HCT116 (cell line): ENCODE measurements at regions not wholly inside any gene's neighbourhood (a gene's known extent, or its start where the extent isn't known, plus 50 kb on each side); places are given as distances from the start of the nearest gene placed in this dataset.
A peak's percentile ranks its signal among the peaks of the same experiment; 100 is the strongest.

ENCODE experiments used
- ATAC-seq: fragments of 200-7000 bp; cut with Tn5 transposase; 2 replicates; pipeline ENCODE4 v1.9.1; 2020; ENCODE audit warnings: mild to moderate bottlenecking, moderate library complexity
- BruUV-seq: library from RNA; stranded (reverse); fragments of 400-500 nt; replicated peaks from 2 replicates; lab custom pipeline; 2021; lab: Mats Ljungman, UMichigan
- CTCF ChIA-PET: fragments of 300-600 bp; sonication (Branson Sonifier 250); formaldehyde crosslinking; loops from one replicate; lab custom pipeline; 2021; ENCODE audit warnings: antibody characterized with exemption; lab: Charles Lee
- POLR2A ChIA-PET: fragments of 300-600, 350-600 bp; sonication (Branson Sonifier 250); formaldehyde crosslinking; loops from one replicate; lab custom pipeline; 2021; ENCODE audit warnings: antibody characterized with exemption; lab: Charles Lee
- RAD21 ChIA-PET, 2 experiments: fragments of 300-600 bp; sonication (Branson Sonifier 250); formaldehyde crosslinking; loops; one replicate each; lab custom pipeline; 2023; ENCODE audit warnings: low total read pairs in 2 of 2; ENCODE audit not compliant: uncharacterized antibody in 2 of 2, unreplicated experiment in 2 of 2, low non-redundant PET in 1 of 2; lab: Charles Lee
- DNase-seq: peaks from one replicate; pipeline ENCODE4 v3.0.0-alpha.2; 2010; ENCODE audit warnings: low read depth, low spot score
- H2AFZ ChIP-seq: fragments of 200-600 bp; shearing (Covaris generic), sonication (generic); 2 replicates; pipeline ENCODE4 v1.6.1; 2017; ENCODE audit warnings: low read depth, mixed run types, mixed read lengths, antibody characterized with exemption, low read length; ENCODE audit not compliant: poor library complexity, severe bottlenecking
- H3K27ac ChIP-seq: 2 replicates; pipeline ENCODE4 v1.5.1; 2012; ENCODE audit warnings: low read depth, low read length
- H3K27me3 ChIP-seq: fragments of 200-600 bp; sonication (generic); 2 replicates; pipeline ENCODE4 v1.6.1; 2016; ENCODE audit warnings: mixed run types, low read length, mixed read lengths; ENCODE audit not compliant: insufficient read depth
- H3K36me3 ChIP-seq, 2 experiments: fragments of 200-500 bp in 1 of 2; fragments of 200-600 bp in 1 of 2; sonication (Bioruptor generic) in 1 of 2; sonication (generic) in 1 of 2; 2 replicates each; pipeline versions ENCODE4 v1.5.1 to v1.6.1; 2014 to 2016; ENCODE audit warnings: low read length in 2 of 2, inconsistent platforms in 1 of 2, mixed read lengths in 1 of 2, mixed run types in 1 of 2; ENCODE audit not compliant: insufficient read depth in 2 of 2, control insufficient read depth in 1 of 2
- H3K4me1 ChIP-seq, 2 experiments: fragments of 200-600 bp in 1 of 2; sonication (generic) in 1 of 2; 2 replicates each; pipeline versions ENCODE4 v1.5.1 to v1.6.1; 2012 to 2017; ENCODE audit warnings: low read length in 2 of 2, inconsistent platforms in 1 of 2, mild to moderate bottlenecking in 1 of 2, mixed read lengths in 1 of 2, mixed run types in 1 of 2, moderate library complexity in 1 of 2; ENCODE audit not compliant: insufficient read depth in 2 of 2, control insufficient read depth in 1 of 2
- H3K4me2 ChIP-seq: fragments of 200-600 bp; sonication (generic); 2 replicates; pipeline ENCODE4 v1.6.1; 2017; ENCODE audit warnings: mixed run types, low read length, mixed read lengths
- H3K4me3 ChIP-seq, 2 experiments: fragments of 200-600 bp in 1 of 2; sonication (generic) in 1 of 2; replicated peaks in 1 of 2; 2 replicates each; pipeline ENCODE4 v1.5.1; 2011 to 2016; ENCODE audit warnings: low read length in 2 of 2, control low read depth in 1 of 2, low read depth in 1 of 2, mild to moderate bottlenecking in 1 of 2, mixed read lengths in 1 of 2, mixed run types in 1 of 2
- H3K79me2 ChIP-seq: fragments of 200-600 bp; sonication (generic); 2 replicates; pipeline ENCODE4 v1.6.1; 2017; ENCODE audit warnings: mild to moderate bottlenecking, mixed run types, low read length, moderate library complexity, mixed read lengths; ENCODE audit not compliant: insufficient read depth
- H3K9ac ChIP-seq: fragments of 200-600 bp; sonication (generic); 2 replicates; pipeline ENCODE4 v1.6.1; 2016; ENCODE audit warnings: low read length, mixed read lengths
- H3K9me2 ChIP-seq: fragments of 200-600 bp; sonication (generic), shearing (Covaris generic); 2 replicates; pipeline ENCODE4 v1.6.1; 2017; ENCODE audit warnings: mixed run types, mild to moderate bottlenecking, moderate library complexity; ENCODE audit not compliant: insufficient read depth
- H3K9me3 ChIP-seq, 2 experiments: fragments of 200-500 bp in 1 of 2; fragments of 200-600 bp in 1 of 2; sonication (Bioruptor generic) in 1 of 2; sonication (generic) in 1 of 2; 2 replicates each; pipeline ENCODE4 v1.6.1; 2014 to 2017; ENCODE audit warnings: low read length in 2 of 2, mixed read lengths in 2 of 2, inconsistent platforms in 1 of 2, low read depth in 1 of 2, mild to moderate bottlenecking in 1 of 2, mixed run types in 1 of 2, moderate library complexity in 1 of 2; ENCODE audit not compliant: control insufficient read depth in 1 of 2, insufficient read depth in 1 of 2
- H4K20me1 ChIP-seq: fragments of 200-600 bp; sonication (generic), shearing (Covaris generic); 2 replicates; pipeline ENCODE4 v1.6.1; 2017; ENCODE audit warnings: mixed run types, mild to moderate bottlenecking, moderate library complexity; ENCODE audit not compliant: insufficient read depth
- ATF3 ChIP-seq: IDR thresholded peaks from 2 replicates; pipeline ENCODE4 v1.6.1; 2012
- EGR1 ChIP-seq: IDR thresholded peaks from 2 replicates; pipeline ENCODE4 v1.6.1; 2012; ENCODE audit warnings: low read depth
- ELF1 ChIP-seq: IDR thresholded peaks from 2 replicates; pipeline ENCODE4 v1.6.1; 2012; ENCODE audit warnings: low read depth, borderline replicate concordance
- EZH2 ChIP-seq: fragments of 200-600 bp; sonication (generic); IDR thresholded peaks from 2 replicates; pipeline ENCODE4 v1.6.1; 2017; ENCODE audit warnings: antibody characterized with exemption, mixed run types
- EZH2phosphoT487 ChIP-seq: fragments of 200-600 bp; IDR thresholded peaks from 2 replicates; pipeline ENCODE4 v1.6.1; 2018; ENCODE audit warnings: antibody characterized with exemption, borderline replicate concordance
- FOSL1 ChIP-seq: IDR thresholded peaks from 2 replicates; pipeline ENCODE4 v1.6.1; 2012; ENCODE audit warnings: low read depth
- POLR2A ChIP-seq: IDR thresholded peaks from 2 replicates; pipeline ENCODE4 v1.7.0; 2011; ENCODE audit warnings: borderline replicate concordance; ENCODE audit not compliant: insufficient read depth, insufficient read length; ENCODE audit errors: extremely low read depth
- POLR2AphosphoS5 ChIP-seq: IDR thresholded peaks from 2 replicates; pipeline ENCODE4 v1.6.1; 2011; ENCODE audit warnings: mild to moderate bottlenecking, low read depth, low read length, moderate library complexity
- RAD21 ChIP-seq: IDR thresholded peaks from 2 replicates; pipeline ENCODE4 v1.6.1; 2012; ENCODE audit warnings: low read depth, mild to moderate bottlenecking
- SP1 ChIP-seq: IDR thresholded peaks from 2 replicates; pipeline ENCODE4 v1.6.1; 2012; ENCODE audit warnings: low read depth
- YY1 ChIP-seq: IDR thresholded peaks from 2 replicates; pipeline ENCODE4 v1.6.1; 2011; ENCODE audit warnings: low read length, low read depth, moderate library complexity, mild to moderate bottlenecking; ENCODE audit not compliant: insufficient replicate concordance; ENCODE audit errors: extremely low read depth
- ZBTB33 ChIP-seq: IDR thresholded peaks from 2 replicates; pipeline ENCODE4 v1.6.1; 2011; ENCODE audit warnings: mild to moderate bottlenecking, low read length, moderate library complexity; ENCODE audit not compliant: insufficient replicate concordance; ENCODE audit errors: extremely low read depth
- ZFX ChIP-seq: fragments of 450-650 bp; IDR thresholded peaks from 2 replicates; pipeline ENCODE4 v1.6.1; 2017
- intact Hi-C: fragments of 100-400 bp; cut with micrococcal nuclease; formaldehyde crosslinking; loops from 2 replicates; pipeline ENCODE4 v1.10.0; 2022

GRCh38 chr20:43843965-43844660, 70.5 kb upstream of the TOX2 start:
- CTCF ChIA-PET: interaction anchor here (0.9 to 1.9 kb wide), 4 partner anchors 236 to 395 kb away, joined by 3 to 7 read pairs (median 4); no protein-coding TSS in a partner anchor
- Histone ChIP-seq H2AFZ (no peak overlapping the region), H3K79me2 (no peaks in the 10 kb centered on the region), H3K27me3 (no peaks in the 10 kb centered on the region), H3K4me3 (no peak overlapping the region), H3K9me2 (no peaks in the 10 kb centered on the region), H3K4me2 (peak overlapping the region; percentile 43), H3K9ac (no peak overlapping the region), H4K20me1 (no peaks in the 10 kb centered on the region), H3K36me3 (no peaks in the 10 kb centered on the region), H3K27ac (no peak overlapping the region), H3K4me1 (peaks cover 3 to 31% of the 10 kb centered on the region in 2 experiments; a peak in 3 of 4 replicates), H3K9me3 (no peaks in the 10 kb centered on the region)
- RAD21 ChIA-PET: no interaction called here
- POLR2A ChIA-PET: interaction anchor here (1.2 to 1.4 kb wide), 2 partner anchors 11 to 131 kb away, joined by 3 read pairs; no protein-coding TSS in a partner anchor
- intact Hi-C loops: no loop called here
- DNase-seq: no peak
- BruUV-seq: no TSS peak
- no peak for ATAC-seq
- TF ChIP-seq EZH2 (no peak), POLR2AphosphoS5 (no peak)

- DNase-seq: no peak
- Histone ChIP-seq H3K36me3 (no peaks in the 10 kb centered on the region), H3K4me1 (peaks cover 3 to 30% of the 10 kb centered on the region in 2 experiments; a peak in 3 of 4 replicates), H3K9me3 (no peaks in the 10 kb centered on the region), H3K4me2 (no peak overlapping the region), H2AFZ (no peak overlapping the region), H3K27me3 (no peaks in the 10 kb centered on the region), H3K9ac (no peak overlapping the region), H3K9me2 (no peaks in the 10 kb centered on the region), H4K20me1 (no peaks in the 10 kb centered on the region), H3K4me3 (no peak overlapping the region), H3K79me2 (no peaks in the 10 kb centered on the region), H3K27ac (no peak overlapping the region)
- TF ChIP-seq ATF3 (no peak), POLR2AphosphoS5 (no peak), ZFX (no peak), YY1 (no peak), EZH2phosphoT487 (no peak), FOSL1 (no peak), POLR2A (no peak), ELF1 (no peak), ZBTB33 (no peak), RAD21 (no peak), SP1 (no peak), EGR1 (no peak), EZH2 (no peak)
- intact Hi-C loops: no loop called here
- RAD21 ChIA-PET: interaction anchor here in 1 of 2 experiments (1.5 kb wide), 1 partner anchor 237 kb away, joined by 3 read pairs; no protein-coding TSS in a partner anchor
- POLR2A ChIA-PET: interaction anchor here (1.4 kb wide), 1 partner anchor 10 kb away, joined by 3 read pairs; no protein-coding TSS in a partner anchor
- no TSS peak for BruUV-seq
- CTCF ChIA-PET: no interaction called here
- no peak for ATAC-seq
Measured at GRCh38 chr20:43843096-43843964, 71.3 kb upstream of the TOX2 start.
